Adrenal gland (tissue), 9 donors: ENCODE measurements at regions not wholly inside any gene's neighbourhood (a gene's known extent, or its start where the extent isn't known, plus 50 kb on each side); places are given as distances from the start of the nearest gene placed in this dataset.

Source experiments
- DNase-seq, 7 donors: peaks; one replicate each; pipeline ENCODE4 v3.0.0-alpha.2; 2019 to 2020
- H3K27ac ChIP-seq, 5 donors: fragments of 200-600 bp; sonication (generic) in 4 of 5; 1 replicate in 3 of 5; 2 replicates in 2 of 5; pipeline versions ENCODE4 v1.5.1 to v1.8.0; 2016 to 2020; ENCODE audit warnings: mild to moderate bottlenecking in 1 of 5
- H3K27me3 ChIP-seq: fragments of 200-600 bp; 2 replicates; pipeline ENCODE4 v1.8.0; 2021
- H3K36me3 ChIP-seq, 2 donors: fragments of 200-600 bp; replicated peaks in 1 of 2; 1 replicate in 1 of 2; 2 replicates in 1 of 2; pipeline versions ENCODE4 v1.5.1 to v1.8.0; 2018 to 2022
- H3K4me1 ChIP-seq, 2 donors: fragments of 200-600 bp; replicated peaks in 1 of 2; 1 replicate in 1 of 2; 2 replicates in 1 of 2; pipeline versions ENCODE4 v1.5.1 to v1.8.0; 2018 to 2021
- H3K4me3 ChIP-seq, 4 donors: fragments of 200-600 bp; sonication (generic) in 3 of 4; one replicate each; pipeline ENCODE4 v1.5.1; 2016 to 2018
- H3K9me3 ChIP-seq, 3 donors: fragments of 200-600 bp; sonication (generic) in 1 of 3; replicated peaks in 1 of 3; 1 replicate in 2 of 3; 2 replicates in 1 of 3; pipeline versions ENCODE4 v1.5.1 to v1.8.0; 2016 to 2021
- POLR2A ChIP-seq, 2 donors: fragments of 450-650 bp; IDR thresholded peaks; one replicate each; pipeline ENCODE4 v1.6.1; 2017; ENCODE audit warnings: antibody characterized with exemption in 2 of 2, mild to moderate bottlenecking in 2 of 2, moderate library complexity in 1 of 2
- WGBS, 4 donors: extraction: QIAGEN DNeasy Blood & Tissue Kit in 2 of 4; methylation state at CpG; one replicate each; pipeline versions ENCODE4 v1.1.5 to v1.1.7; 2013 to 2017; 5-methylcytosine and 5-hydroxymethylcytosine counted together
- intact Hi-C, 2 donors: fragments of 100-400 bp; cut with DNase I; formaldehyde crosslinking; loops; one replicate each; pipeline versions ENCODE4 v1.14.1 to v1.15.0; 2022 to 2023
- TF ChIP-seq, protein P1 (sequence below), 6 experiments: fragments of 450-650 bp in 4 of 6; fragments of 200-600 bp in 2 of 6; sonication (generic) in 1 of 6; IDR thresholded peaks; 1 replicate in 5 of 6; 2 replicates in 1 of 6; pipeline versions ENCODE4 v1.5.1 to v1.8.0; 2016 to 2021; ENCODE audit warnings: antibody characterized with exemption in 6 of 6, mild to moderate bottlenecking in 2 of 6, moderate library complexity in 1 of 6
- donor health status: healthy with polysubstance abuse.
- donor health status: Bipolar disorder and iron deficiency.
- donor health status: DM: yes; HTN: yes; CAD: no.
- donor health status: DM: no; HTN: no; CAD: no.
- donor health status: DM: no; HTN: no; CAD: no.

DNA sequence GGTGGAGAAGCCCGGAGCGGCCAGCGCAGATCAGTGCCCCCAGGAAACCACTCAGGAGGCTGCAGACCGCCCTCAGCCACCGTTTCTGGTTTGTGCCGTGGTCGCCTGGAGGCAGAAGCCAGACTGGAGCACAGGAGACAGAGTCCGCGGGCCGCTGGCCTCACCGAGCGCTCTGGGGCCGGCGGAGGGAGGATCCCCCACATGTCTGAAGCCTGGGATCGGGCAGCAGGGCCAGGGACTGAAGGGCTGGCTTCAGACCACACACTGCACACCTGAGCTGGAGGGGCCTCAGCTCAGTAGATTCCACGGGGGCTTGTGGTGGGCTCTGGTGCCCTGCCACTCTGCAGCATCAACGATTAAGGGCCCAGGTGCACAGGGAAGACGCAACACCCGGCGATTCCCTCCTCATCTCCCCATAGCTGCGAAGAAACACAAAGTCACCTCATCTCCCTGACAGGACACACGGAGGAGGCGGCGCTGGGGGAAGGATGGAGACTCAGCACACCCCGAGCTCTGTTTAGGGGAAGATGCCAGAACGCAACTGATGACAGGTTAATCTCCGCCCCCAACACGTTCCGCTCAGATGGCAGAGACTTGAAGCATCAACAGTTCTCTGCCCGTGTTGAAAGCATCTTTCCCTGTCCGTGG is 408.1 kb downstream of the GALR1 start:
- intact Hi-C loops = no loop called here
- H3K9me3 ChIP-seq = no peaks in the 10 kb centered on the region
- H3K27me3 ChIP-seq = no peaks in the 10 kb centered on the region
- H3K4me3 ChIP-seq = no peak overlapping the region
- DNase-seq = no peak
- no peak overlapping the region for H3K27ac ChIP-seq
- TF ChIP-seq POLR2A (IDR thresholded peaks at IDR 0.05) = no peak
- TF ChIP-seq, protein P1, sequence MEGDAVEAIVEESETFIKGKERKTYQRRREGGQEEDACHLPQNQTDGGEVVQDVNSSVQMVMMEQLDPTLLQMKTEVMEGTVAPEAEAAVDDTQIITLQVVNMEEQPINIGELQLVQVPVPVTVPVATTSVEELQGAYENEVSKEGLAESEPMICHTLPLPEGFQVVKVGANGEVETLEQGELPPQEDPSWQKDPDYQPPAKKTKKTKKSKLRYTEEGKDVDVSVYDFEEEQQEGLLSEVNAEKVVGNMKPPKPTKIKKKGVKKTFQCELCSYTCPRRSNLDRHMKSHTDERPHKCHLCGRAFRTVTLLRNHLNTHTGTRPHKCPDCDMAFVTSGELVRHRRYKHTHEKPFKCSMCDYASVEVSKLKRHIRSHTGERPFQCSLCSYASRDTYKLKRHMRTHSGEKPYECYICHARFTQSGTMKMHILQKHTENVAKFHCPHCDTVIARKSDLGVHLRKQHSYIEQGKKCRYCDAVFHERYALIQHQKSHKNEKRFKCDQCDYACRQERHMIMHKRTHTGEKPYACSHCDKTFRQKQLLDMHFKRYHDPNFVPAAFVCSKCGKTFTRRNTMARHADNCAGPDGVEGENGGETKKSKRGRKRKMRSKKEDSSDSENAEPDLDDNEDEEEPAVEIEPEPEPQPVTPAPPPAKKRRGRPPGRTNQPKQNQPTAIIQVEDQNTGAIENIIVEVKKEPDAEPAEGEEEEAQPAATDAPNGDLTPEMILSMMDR (IDR thresholded peaks at IDR 0.05) = no peak
- H3K4me1 ChIP-seq = no peaks in the 10 kb centered on the region
- H3K36me3 ChIP-seq = no peaks in the 10 kb centered on the region
- 74 to 85% (median 83%) methylated on average over 21 to 31 of the region's 31 CpGs for WGBS, 4 donors

DNA sequence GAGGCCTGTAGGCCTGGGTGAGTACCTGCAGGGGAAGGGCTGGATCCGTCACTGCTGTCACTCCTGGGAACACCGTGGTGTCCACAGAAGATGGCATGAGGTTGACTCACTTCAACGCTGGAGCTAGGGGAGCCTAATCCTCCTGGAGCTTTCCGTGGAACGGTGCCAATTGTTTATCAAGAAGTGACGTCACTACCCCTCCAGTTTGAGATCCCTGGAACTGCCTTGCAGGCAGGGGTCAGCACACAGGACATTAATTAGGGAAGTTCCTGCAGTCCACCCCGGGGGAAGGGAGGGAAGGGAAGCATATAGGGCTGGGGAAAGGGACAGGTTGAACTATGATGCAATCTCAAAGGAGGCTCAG is 408.6 kb downstream of the GALR1 start:
- WGBS, 4 donors = 18 to 49% (median 45%) methylated on average over 3 to 7 of the region's 7 CpGs
- H3K27ac ChIP-seq = no peak overlapping the region
- no peak overlapping the region for H3K4me3 ChIP-seq
- no peaks in the 10 kb centered on the region for H3K4me1 ChIP-seq
- TF ChIP-seq, protein P1 (IDR thresholded peaks at IDR 0.05) = no peak
- TF ChIP-seq POLR2A (IDR thresholded peaks at IDR 0.05) = no peak
- DNase-seq = no peak
- no peaks in the 10 kb centered on the region for H3K9me3 ChIP-seq
- H3K36me3 ChIP-seq = no peaks in the 10 kb centered on the region
- H3K27me3 ChIP-seq = no peaks in the 10 kb centered on the region
- intact Hi-C loops = no loop called here

DNA sequence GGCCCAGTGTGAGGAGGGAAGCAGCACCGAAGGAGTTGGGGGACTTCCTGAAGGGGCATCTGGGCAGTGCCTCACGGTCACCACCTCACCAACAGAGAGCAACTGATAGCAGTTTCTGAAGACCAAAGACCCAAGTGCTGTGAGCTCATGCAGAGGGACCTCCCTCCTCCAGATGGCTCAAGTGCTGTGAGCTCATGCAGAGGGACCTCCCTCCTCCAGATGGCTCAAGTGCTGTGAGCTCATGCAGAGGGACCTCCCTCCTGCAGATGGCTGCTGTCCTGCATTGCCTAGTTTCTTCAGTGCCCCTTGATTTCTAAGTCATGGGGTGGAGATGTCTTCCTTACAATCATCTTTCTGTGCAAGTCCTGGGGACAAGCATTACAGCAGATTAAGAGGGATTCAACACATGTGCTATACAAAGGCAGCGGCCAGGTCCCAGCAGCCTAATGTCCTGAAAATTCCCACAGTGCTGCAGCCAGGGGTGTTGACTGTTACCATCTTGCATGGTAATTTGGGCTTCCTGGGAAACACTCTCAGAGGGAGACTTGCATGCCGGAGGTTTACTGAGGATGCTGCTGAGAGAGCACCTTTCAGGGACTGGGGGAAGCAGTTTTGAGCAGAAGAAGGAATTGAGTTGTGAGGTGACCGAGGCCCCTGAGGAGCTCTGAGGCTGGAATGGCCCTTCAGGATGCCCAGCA is 409.3 kb downstream of the GALR1 start:
- TF ChIP-seq POLR2A (IDR thresholded peaks at IDR 0.05) = no peak
- TF ChIP-seq, protein P1 (IDR thresholded peaks at IDR 0.05) = no peak
- no peak for DNase-seq
- H3K36me3 ChIP-seq = no peaks in the 10 kb centered on the region
- H3K4me3 ChIP-seq = no peak overlapping the region
- H3K9me3 ChIP-seq = no peaks in the 10 kb centered on the region
- no peaks in the 10 kb centered on the region for H3K27me3 ChIP-seq
- intact Hi-C loops = no loop called here
- WGBS, 4 donors = 44 to 75% (median 64%) methylated on average over 3 to 5 of the region's 5 CpGs
- H3K4me1 ChIP-seq = no peaks in the 10 kb centered on the region
- no peak overlapping the region for H3K27ac ChIP-seq

DNA sequence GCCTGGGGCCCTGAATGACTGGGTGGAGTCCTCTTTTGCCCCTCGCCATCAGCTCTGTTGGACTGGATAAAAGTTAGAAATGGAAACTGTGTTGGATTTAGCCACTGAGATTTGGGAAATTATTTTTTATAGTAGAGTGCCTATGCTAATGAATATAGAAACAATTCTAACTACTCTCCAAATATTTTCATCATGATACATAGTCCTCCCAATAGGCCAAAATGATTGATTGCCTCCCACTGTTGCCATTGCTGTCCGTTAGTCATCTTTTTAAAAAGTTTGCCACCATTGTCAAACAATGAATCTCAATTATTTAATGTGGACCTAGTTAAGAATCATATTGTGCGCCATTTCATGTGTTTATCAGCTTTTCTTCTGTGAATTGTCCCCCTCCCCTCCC is 417.0 kb downstream of the GALR1 start:
- Histone ChIP-seq H3K27me3 (no peaks in the 10 kb centered on the region), H3K4me1 (no peaks in the 10 kb centered on the region), H3K36me3 (no peaks in the 10 kb centered on the region), H3K4me3 (no peak overlapping the region), H3K9me3 (no peaks in the 10 kb centered on the region), H3K27ac (no peak overlapping the region)
- no peak for DNase-seq
- no peak for TF ChIP-seq POLR2A (IDR thresholded peaks at IDR 0.05)
- TF ChIP-seq, protein P1 (IDR thresholded peaks at IDR 0.05) = no peak
- WGBS, 4 donors = 56 to 73% (median 68%) methylated on average over 3 of the region's 3 CpGs
- intact Hi-C loops = no loop called here
